NCI-H345 treated with DMSO at 0.1 percent for 48 hours (cell line): ENCODE measurements at regions not wholly inside any gene's neighbourhood (a gene's known extent, or its start where the extent isn't known, plus 50 kb on each side); places are given as distances from the start of the nearest gene placed in this dataset.
"Not testable (repeated sequence)": the region's sequence is repeated elsewhere in the genome, so short reads cannot be mapped to it uniquely, and the experiment has no call there.

Experiments used
- DNase-seq: peaks from one replicate; lab custom pipeline; 2025; ENCODE audit not compliant: unreplicated experiment; lab: John Stamatoyannopoulos, UW

DNA sequence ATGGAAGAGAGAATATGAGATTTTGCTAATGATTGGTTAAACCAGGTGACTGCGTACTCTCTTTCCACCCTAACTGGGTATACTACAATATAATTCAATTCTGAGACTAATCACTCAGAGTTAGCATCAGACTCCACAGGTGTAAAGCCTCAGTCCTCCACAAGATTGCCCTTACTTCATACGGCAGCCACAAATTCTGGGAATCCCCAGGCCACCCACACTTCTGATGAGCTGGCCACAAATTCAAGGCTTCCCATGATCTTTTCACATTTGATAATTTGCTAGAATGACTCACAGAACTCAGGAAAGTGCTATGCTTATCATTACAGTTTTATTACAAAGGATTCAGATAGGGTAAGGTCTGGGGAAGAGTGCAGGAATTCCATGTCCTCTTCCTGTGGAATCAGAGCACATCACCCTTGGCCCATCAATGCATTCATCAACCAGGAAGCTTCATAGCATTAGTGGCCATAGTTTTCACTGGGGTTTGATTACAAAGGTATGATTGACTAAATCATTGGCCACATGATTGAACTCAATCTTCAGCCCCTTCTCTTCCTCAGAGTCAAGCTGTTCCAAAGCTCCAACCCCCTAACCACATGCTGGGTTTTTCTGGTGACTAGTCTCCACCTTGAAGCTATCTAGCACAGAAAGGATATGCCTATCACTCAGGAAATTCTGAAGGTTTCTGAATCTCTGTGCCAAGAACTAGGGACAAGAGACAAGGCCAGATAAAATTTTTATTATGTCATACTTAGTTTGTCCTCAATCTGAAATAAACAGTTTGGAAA is 131.7 kb downstream of the HHIPL2 start:
- no peak for DNase-seq

DNA sequence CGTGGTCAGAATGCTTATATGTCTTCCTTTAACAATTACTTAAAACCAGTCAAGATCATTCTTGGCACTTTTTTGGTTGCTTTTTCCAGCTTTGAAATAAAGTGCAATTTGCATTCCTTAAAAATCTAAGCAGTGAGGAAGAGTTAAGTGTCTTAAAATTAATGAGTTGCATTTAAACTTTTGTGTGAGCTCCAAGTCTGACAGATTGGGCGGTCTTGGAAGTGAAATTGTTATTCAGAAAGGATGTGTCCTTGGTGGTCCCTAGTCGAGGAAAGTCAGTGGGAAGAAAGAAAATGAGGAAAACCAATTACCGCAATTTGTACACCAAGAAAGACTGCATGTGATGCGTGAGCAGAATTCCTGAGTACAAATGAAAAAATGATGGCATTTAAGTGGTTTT is 132.5 kb downstream of the HHIPL2 start:
- DNase-seq: no peak

DNA sequence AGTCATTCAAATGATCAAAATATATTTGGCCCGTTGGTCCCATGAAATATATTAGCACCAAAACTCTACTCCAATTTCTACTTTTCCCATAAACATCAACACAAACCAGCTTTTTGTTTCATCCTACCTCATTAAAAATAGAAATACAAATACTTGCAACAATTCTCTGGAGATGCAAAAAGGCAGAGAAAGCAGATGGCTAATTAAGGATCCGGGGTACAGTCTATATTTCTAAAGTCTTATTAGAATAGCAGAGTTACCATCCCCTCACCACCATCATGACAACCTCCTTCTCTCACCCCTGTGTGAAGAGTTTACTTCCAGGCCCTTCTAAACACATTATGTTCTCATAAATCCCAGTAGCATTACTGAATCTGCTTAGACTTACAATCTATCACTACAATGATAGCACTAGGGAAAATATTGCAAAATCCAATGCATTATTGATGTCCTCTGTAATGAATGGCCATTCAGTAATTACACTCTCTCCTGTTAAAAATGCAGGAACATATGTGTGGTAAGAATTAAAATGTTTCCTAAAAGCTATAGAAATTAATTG is 133.8 kb downstream of the HHIPL2 start:
- DNase-seq: no peak

DNA sequence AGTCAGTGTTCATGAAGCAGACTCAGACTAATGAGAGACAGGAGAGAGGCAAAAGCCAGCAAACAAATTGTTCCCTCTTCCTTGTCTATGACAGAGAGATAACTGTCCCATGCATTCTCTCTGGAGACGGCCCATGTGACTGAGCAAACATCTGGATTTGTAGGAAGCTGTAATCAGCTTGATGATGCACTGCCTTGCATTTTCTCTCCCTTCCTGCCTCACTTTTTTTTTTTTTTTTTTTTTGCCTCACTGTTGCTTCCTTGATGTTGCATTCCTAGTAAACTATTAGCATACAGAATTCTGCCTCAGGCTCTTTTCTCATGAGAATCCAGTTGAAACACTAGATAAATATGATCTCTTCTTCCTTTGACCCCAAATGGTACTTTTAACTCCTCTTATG is 134.5 kb downstream of the HHIPL2 start:
- DNase-seq: no peak

DNA sequence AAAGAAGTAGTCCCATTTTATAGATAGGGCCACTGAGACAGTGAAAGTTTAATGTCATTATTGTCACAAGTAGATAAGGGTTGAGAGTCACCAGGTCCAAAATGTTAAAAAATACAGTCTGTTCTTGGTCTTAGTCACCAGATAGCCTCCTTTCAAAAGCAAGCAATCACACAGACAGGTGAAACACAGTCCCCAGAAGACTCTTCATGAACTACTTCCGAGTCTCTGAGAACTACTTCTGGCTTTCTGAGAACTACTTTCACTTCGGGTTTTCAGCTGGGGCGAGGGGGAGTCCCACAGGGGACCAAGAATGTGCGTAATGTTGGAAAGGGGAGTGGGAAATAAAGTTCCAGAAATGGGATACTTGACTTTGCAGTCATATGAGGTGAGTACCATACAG is 143.2 kb downstream of the HHIPL2 start:
- no peak for DNase-seq

DNA sequence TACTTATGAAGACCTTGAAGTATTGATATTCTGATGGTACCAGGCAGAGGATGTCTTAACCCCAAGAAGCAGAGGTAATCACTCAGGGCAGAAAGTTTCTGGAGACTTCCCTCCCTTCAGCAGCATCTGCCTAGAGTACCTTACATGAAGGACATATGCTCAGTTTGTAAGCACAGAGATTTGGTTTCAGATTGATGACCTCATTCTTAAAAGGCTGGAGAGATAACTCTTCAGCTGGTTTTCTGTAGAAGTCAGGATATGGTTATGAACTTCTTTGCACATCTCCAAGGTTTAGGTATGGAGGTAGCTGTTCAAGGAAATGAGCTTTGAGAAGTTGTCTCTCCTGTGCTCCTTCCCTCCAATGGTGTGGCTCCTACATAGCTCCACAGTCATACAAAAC is 148.7 kb downstream of the HHIPL2 start:
- DNase-seq: no peak

DNA sequence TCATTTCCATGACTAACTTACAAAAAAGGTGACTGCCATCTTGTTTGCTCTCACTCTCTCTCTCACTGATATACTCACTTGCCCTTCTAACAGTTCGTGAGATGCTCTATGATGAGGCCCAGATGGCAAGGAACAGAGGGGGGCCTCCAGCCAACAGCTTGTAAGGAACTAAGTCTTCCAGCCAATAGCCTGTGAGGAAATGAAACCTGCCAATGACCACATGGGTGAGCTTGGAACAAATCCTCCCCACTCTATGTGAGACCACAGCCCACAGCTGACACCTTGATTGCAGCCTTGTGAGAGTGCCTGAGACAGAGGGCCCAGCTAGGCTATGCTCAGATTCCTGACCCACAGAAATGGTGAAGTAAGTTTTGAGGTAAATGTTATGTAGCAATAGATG is 153.7 kb downstream of the HHIPL2 start:
- DNase-seq: no peak

DNA sequence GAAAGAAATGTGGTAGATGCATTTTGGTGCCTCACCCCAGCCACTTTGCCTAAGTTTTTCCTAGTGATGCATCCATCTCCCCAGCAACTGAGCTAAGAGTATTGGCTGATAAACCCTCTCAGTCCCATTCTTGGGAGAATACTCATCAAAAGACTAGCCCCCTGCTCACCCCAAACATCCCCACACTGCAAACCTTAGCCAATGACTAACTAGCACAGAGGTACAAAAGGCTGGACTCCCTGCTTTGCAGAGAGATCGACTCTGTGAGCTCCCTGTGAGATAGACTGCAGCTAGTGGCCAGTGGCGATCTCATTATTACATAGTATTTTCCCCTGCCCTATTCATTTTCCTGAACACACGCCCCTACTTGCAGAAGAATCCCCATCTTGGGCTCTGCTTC is 155.3 kb downstream of the HHIPL2 start:
- DNase-seq: no peak

DNA sequence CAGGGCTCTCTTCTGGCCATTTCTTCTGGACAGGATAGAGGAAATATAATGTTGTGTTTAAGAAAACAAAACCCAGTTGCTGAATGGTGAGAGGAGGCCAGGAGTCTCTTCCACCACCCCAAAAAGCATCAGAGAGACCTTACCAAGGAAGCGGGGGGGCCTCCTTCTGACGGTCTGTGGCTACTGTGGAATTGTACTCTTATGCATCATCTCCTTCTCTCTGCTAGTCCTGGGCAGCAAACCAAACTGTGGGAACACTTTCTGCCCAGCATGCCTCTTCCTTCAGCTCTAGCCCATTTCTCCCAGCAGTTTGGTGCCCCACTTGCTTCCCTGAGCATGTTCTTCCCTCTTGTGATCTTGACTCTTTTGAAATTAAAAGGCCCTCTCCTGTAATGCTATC is 157.7 kb downstream of the HHIPL2 start:
- no peak for DNase-seq

DNA sequence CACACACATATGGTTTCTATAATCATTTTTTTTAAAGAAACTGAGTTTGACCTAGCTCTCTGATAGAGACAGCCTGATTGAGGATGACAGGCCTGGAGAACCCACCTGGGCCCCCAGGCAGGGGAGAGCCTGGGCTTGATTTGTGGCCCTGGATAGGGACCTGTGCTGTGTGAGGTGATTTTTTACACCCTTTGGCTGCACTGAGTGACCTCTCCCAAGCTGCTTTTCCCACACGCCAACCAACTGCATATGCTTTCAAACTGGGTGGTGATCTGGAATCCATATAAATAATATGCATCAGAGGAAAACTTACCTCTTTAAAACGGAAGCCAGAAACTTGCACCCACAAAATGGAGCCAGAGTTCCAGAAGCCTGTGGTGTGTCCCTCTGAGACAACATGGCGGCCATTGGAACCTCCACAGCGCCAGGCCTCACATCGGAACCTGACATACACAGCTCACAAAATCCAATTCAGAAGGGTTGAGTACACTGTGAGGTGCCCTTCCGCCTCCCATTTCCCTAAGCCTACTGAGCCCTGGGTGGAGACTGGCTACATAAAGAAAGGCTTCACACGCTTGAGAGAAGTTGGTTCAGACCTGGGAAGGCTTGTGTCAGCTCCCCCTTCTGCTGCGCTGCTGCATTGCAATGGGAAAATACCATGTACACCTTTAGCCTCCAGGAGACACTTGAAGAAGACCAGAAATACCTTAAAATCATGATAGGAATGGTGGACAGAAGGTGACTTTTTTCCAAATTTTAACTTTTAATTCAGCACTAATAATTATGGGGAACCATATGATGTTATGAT is 160.7 kb downstream of the HHIPL2 start:
- no peak for DNase-seq

DNA sequence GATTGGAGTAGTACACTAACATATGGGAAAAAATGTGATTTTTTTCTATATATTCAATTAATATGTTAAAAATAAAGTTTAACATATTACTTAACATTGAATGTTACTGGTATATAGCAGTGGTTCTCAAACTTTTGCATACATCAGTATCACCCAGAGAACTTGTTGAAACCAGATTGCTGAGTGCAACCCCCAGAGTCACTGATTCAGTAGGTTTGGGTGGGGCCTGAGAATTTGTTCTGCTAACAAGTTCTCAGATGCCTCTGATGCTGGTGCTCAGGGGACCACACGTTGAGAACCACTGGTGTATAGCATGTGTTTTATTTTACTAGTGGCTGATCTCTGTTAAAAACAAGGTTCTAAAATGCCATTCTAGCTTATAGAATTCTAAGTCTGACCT is 161.9 kb downstream of the HHIPL2 start:
- DNase-seq: no peak

DNA sequence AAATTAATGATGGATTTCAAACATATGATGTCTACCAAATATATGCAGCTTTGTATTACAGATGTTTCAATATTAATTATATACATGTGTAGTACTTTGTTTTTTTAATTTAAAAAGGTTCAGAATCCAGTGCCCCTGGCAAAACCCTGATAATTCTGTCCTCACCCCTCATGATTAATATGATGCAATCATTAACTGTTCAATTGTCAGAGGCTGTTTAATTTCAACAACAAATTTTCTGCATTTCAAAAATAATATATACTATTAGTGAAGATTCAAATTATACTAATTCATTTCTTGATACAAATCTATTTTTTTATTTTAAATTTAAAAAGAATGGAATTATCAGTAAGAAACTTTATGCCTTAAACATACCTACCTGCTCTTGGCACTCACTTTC is 162.6 kb downstream of the HHIPL2 start:
- no peak for DNase-seq

DNA sequence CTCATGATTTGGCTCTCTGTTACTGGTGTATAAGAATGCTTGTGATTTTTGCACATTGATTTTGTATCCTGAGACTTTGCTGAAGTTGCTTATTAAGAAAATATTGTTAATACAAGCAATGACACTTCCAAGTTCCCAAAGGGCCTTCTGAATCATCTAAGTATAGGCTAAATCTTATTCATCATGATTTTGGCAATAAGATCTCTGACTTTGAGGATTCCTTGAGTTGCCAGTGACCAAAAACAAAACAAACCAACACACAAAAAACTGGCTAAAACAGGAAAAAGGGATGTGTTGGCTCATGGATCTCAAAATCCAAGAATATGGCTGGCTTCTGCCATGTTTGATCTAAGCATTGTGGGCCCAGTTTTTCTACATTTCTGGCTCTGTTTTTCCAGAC is 163.4 kb downstream of the HHIPL2 start:
- DNase-seq: no peak

DNA sequence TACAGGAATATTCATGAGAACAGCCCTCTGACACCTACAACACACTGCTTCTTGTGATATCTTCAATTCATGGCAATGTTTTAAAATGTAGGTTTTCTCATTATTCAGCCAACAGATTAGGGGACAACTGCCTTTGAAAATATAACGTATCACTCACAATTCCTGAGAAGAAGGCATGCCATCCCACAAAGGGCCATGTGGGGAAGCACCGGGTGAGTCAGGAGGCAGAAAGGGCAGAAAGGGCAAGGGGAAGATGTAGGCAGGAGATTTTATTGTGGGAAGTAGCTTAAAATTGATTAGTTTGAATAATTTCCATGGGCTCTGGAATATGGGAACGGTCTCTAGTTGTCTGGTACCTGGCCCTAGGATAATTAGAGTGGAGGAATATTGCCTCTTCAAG is 165.7 kb downstream of the HHIPL2 start:
- DNase-seq: no peak

DNA sequence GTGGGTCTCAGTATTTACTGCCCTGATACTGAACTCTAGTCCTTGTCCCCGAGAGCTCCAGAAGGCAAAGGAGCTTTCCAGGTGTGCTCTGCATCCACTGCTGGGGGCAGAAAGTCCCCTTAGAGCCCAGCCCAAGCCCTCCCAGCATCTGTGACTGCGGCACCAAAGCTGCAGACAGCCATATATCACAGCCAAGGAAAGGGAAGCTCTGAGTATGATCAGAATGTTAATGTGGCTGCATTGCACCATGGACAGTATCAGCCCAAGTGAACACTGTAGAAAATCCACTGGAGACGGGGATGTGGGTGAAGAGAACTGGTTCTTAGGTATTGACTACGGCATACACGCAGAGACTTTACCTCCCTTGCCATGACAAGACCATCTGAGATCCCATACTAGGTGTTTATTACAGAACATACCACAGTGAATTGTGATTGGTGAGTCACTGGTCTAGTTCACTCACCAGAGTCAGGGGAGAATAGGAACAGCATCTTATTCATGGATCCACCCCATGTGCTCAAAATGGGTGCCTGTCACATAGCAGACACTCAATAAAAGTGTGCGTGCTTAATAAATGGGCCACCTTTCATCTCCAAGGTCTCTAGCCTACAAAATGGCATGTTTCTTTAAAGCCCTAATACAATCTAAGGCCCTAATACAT is 170.3 kb downstream of the HHIPL2 start:
- DNase-seq: no peak

DNA sequence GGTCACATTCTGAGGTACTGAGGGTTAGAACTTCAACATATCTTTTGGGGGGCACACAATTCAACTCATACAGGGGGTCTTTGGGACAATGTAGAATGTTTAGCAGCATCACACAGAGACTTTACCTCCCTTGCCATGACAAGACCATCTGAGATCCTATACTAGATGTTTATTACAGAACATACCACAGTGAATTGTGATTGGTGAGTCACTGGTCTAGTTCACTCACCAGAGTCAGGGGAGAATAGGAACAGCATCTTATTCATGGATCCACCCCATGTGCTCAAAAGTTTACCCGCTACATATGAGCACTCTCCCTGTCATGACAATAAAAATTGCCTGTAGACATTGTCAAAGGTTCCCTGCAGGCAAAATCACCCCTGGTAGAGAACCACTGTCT is 171.1 kb downstream of the HHIPL2 start:
- not testable (repeated sequence) for DNase-seq

DNA sequence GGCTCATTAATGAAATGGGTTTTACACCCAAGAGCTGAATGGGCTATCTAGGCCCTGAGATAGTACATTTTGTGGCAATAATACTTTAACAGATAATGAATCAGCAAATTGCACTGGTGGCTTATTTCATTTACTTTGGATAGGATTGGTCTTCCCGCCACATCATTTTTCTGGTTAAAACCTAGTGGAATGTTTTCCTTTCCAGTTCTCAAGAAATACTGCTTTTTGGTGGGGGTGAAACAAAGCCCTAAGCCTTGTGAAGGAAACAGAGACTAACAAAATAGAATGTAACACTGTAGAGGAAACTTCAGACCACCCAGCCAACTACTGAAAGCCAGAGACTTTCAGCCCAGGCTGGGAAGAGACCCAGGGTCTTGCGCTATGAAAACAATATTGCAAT is 172.2 kb downstream of the HHIPL2 start:
- DNase-seq: no peak

DNA sequence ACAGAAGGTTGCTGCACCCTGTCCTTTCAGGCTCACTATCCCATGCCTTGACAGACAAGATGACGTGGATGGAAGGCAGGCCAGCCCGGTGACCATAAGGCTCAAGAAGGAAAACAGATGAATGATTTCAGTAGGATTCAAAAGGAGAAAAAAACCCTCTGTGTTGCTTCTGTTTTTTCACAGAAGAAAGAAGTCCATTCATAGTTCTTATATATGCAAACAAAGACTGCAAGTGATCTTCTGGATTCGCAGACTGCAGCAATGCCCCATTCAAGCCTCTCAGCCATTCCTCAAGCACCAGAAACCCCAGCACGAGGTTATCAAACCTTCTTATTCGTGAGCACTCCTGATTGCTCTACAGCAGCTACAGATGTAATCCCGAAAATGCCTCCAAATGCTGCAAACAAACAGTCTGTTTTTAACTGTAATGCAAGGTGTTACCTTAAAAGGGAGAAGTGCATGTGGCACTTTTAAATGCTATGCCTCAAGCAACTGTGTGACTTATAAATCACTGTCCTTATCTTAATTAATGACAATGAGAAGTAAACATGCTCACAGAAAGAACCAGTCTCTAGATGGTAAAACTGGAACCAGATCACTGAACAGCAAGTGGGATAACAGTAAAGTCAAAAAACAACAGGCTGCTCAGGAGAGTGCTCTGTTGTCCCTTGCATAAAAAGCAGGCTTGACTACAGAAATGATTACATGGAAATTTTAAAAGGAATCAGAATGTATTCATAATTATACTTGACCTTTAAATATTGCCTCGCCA is 173.9 kb downstream of the HHIPL2 start:
- no peak for DNase-seq

DNA sequence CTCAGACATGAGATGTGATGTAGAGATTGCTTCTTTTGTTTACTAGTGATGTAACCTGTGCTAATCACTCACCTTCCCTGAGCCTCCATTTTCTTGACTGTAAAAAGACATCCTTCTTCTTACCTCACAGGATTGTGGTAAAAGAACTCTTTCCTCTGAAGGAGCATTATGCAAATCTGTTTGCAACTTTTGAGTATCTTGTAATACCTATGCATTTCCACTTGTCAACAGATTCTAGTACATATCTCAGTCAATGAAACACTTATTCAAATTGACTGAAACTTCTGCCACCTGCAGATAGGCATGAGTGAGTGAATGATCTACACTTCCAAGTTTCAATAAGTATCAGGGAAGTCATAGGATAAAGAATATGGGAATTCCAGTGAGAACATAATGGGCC is 174.7 kb downstream of the HHIPL2 start:
- no peak for DNase-seq

DNA sequence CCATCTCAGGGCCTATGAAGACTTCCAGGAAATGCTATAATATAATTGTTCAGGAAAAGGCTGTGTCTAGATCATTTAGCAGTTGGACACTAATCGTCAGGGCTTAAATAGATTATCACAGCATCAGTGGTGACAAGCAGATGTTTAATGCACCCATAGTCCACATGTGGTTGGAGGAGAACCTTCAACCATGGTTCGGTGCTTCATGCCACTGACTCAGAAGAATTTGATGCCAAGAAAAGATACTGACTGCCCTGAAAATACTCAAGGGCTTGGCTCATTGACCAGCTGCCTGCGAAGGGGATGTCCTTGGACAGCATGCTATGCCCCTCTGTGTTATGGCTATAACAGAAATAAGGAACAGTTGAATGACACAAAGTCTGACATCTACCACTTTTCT is 175.7 kb downstream of the HHIPL2 start:
- no peak for DNase-seq
